HUDEP-2 (cell line): ENCODE measurements at regions not wholly inside any gene's neighbourhood (a gene's known extent, or its start where the extent isn't known, plus 50 kb on each side); places are given as distances from the start of the nearest gene placed in this dataset.
"Not testable (repeated sequence)": the region's sequence is repeated elsewhere in the genome, so short reads cannot be mapped to it uniquely, and the experiment has no call there.

Experiments used
- DNase-seq, 76 experiments: peaks; one replicate each; lab custom pipeline; 2025; ENCODE audit not compliant: unreplicated experiment in 76 of 76; lab: John Stamatoyannopoulos, UW

GRCh38 chr1:189936861-189937260 is 540.8 kb downstream of the BRINP3 start:
- no peak for DNase-seq

- DNase-seq = no peak
Measured at GRCh38 chr1:189939967-189940366, 537.7 kb downstream of the BRINP3 start.

- no peak for DNase-seq
Measured at GRCh38 chr1:189941922-189942321, 535.7 kb downstream of the BRINP3 start.

DNA sequence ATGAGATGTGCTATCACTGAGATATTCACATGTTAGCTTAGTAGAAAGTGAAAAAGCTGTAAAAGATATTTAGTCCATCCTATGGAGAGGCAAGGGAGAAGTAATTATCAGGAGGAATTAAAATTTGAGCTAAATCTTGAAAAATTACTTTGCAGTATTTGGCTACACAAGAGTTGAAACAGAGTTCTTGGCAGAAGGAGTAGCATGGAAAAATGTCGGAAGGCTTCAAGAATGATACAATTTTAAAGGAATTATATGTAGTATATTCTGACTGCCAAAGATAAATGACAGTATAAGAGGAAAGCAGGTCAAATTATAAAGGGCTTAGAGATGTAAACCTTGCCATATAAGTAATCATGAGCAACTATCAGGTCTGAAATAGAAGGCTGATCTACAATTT is 518.9 kb downstream of the BRINP3 start:
- no peak for DNase-seq

DNA sequence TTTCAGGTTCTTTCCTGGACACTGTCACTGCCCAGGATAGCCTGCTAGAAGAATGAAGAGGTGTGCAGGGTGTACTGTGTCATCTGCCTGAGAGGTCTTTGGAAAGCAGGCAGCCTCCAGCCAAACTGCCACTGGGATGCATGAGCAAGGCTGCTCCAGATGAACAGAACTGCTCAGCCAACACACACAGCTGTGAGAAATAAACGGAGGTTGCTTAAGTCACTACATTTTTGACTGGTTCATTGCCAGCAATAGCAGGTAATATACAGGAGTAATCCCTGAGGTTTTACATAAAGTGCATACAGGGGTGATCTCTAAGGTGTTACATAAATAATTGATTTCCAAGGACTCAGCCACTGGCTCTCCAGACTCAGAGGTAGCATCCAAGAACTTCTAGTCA is 516.9 kb downstream of the BRINP3 start:
- no peak for DNase-seq

- DNase-seq = no peak
Measured at GRCh38 chr1:189962181-189962580, 515.5 kb downstream of the BRINP3 start.

- DNase-seq = no peak
Measured at GRCh38 chr1:189970331-189971230, 507.1 kb downstream of the BRINP3 start.

GRCh38 chr1:189971656-189972055 is 506.0 kb downstream of the BRINP3 start:
- no peak for DNase-seq

DNA sequence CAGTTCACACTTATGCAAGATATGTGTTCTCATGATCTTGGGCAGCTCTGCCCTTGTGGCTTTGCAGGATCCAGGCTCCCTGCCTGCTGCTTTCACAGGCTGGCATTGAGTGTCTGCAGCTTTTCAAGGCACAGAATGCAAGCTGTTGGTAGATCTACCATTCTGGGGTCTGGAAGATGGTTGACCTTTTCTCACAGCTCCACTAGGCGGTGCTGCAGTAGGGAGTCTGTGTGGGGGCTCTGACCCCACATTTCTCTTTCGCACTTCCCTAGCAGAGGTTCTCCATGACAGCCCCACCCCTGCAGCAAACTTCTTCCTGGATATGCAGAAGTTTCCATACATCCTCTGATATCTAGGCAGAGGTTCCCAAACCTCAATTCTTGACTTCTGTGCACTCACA is 500.5 kb downstream of the BRINP3 start:
- no peak for DNase-seq

DNA sequence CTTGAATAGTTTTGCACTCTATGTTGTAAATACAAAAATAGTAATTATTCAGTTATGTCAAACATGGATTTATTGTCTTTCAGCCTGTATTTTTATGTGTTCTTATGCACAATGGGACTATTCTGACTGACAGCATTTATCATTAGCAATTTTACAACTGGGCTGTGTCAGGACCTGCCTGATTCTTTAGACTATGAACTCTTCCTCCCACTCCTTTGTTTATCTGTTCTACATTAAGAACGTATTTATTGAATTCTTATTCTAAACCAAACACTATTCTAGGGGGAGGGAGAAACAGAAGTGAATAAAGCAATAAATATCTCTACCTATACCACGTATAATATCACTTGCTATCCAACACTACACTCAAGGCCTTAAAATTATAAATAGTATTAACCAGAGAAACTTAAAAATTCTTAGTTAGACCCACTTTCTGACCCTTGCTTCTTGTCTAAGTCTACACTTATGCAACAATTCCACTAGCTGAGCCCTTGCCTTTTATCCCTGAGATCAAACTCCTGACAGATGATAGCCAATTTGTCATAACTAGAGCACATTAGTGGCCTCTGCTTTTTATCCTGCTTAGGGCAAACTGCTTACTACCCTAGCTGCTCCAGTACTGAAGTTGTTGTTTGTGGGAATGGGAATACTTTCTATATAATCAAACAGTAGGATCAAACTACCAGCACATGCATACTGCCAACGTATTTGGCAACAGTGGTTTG is 494.3 kb downstream of the BRINP3 start:
- DNase-seq = no peak

GRCh38 chr1:189986516-189986915 is 491.1 kb downstream of the BRINP3 start:
- DNase-seq = no peak

DNA sequence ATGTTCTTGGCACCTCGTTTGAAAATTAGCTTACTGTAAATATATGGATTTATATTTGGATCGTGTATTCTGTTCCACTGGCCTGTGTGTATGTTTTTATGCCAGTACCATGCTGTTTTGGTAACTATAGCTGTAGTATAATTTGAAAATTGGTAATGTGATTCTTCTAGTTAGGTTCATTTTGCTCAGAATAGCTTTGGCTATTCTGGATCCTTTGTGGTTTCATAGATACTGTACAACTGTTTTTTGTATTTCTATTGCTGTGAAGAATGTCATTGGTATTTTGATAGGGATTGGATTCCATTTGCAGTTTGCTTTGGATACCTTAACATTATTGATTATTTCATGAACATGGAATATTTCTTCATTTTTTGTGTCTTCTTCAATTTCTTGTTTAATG is 490.2 kb downstream of the BRINP3 start:
- no peak for DNase-seq

DNA sequence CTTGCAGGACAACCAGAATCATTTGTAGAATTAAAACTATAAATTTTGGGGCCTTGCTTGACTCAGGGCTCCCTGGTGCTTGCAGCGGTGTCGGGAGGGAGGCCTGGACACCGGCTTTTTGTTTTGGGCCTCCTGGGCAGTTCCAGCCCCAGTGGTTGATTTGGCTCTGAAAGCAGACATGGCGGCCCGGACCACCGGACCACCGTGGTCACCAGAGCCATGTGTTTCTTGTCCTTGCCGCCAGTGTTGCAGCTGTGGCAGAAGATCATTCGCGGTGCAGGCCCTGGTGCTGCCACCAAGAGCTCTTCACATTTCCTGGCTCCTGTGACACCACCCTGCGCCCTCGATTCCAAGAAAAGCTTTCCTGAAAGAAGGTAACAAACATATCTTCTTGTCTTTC is 484.8 kb downstream of the BRINP3 start:
- DNase-seq = no peak

DNA sequence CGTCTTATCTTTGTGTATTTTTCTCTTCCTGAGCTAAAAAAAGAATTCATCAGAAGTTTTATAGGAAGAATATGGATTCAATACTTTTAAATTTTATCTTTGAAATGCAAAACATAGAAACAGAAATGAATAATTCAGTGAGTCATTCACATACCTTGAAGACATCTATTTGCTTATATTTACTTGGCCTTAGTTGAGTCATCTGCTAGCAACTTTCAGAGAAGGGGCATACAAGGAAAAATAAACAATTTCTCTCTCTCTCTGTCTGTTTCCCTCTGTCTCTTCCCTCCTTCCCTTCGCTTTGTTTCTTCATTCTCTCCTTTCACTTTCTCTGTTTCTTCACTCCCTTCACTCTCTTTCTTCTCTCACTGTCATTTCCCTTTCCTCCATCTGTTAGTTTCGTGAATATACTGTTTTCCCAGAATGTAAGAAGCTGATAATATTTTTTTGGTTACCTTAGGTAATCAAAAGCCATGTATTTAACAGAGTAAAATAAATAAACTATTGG is 477.2 kb downstream of the BRINP3 start:
- no peak for DNase-seq

GRCh38 chr1:190001187-190001586 is 476.5 kb downstream of the BRINP3 start:
- DNase-seq = no peak

GRCh38 chr1:190003376-190003775 is 474.3 kb downstream of the BRINP3 start:
- no peak for DNase-seq

DNA sequence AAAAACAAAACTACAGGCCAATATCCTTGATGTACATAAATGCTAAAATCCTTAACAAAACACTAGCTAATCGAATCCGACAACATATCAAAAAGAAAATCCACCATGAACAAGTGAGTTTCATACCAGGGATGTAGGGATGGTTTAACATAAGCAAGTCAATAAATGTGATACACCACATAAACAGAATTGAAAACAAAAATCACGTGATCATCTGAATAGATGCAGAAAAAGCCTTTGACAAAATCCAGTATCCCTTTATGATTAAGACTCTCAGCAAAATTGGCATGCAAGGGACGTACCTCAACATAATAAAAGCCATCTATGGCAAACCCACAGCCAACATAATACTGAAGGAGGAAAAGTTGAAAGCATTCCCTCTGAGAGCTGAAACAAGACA is 466.1 kb downstream of the BRINP3 start:
- no peak for DNase-seq

DNA sequence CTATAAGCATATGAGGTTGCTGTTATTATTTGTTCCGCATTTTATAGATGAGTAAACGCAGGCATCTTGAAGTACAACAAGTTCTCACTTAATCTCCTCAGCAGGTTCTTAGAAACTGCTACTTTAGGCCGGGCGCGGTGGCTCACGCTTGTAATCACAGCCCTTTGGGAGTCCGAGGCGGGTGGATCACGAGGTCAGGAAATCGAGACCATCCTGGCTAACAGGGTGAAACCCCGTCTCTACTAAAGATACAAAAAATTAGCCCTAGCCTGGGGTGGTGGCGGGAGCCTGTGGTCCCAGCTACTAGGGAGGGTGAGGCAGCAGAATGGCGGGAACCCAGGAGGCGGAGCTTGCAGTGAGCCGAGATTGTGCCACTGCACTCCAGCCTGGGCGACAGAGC is 458.5 kb downstream of the BRINP3 start:
- not testable (repeated sequence) for DNase-seq

- no peak for DNase-seq
Measured at GRCh38 chr1:190019717-190020116, 457.9 kb downstream of the BRINP3 start.

DNA sequence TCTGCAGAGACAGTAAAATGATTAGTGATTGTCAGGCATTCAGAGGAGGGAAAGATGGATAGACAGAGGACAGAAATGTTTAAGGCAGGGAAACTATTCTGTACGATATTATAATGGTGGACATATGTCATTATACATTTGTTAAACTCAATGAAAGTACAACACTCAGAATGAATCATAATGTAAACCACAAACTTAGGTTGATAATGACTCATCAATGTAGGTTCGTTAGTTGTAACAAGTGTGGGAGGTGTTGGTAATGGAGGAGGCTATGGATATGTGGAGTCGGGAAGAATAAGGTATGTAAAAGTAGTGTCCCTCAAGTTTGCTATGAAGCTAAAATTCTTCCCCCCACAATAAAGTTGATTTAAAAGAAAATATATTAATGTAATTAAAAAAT is 455.0 kb downstream of the BRINP3 start:
- peak in 1 of 76 experiments; percentile 1 for DNase-seq

DNA sequence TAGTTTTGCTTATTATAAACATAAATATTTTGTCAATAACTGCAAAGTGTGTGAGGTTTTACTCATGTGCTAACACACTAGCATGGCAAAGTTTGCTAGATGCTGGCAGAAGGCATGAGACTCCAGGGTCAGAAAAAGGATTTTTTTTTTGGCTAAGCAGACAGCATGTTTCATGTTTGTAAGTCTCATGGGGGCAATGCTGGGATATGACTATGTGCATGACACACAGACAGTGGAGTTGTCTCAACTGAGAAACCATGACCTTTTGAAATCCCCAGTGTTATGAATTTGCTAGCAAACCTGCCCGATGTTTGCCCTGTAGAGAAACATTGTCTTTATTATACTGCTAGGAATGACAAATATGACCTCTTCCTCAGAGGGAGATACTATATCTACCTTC is 448.2 kb downstream of the BRINP3 start:
- DNase-seq = no peak

DNA sequence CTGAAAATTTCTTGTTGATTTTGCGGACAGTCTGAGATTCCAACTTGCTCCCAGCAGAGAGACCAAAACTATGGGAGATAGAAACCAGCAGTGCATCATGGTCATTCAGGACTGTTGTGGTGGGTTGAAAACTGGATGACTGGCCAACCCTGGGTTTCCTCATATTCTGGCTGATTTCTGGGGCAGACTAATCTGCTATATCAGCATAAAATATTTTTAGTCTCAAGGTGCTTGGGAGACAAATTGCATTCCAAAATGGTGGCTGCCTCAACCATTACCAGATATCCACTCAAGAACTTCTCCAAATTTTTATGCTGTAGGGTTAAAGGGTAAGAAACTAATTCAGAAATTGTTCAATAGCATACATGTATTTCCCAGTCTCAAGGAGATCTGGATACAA is 434.0 kb downstream of the BRINP3 start:
- DNase-seq = no peak
